Transverse colon (tissue), 4 donors: ENCODE measurements at regions not wholly inside any gene's neighbourhood (a gene's known extent, or its start where the extent isn't known, plus 50 kb on each side); places are given as distances from the start of the nearest gene placed in this dataset.

ENCODE experiments used
- DNase-seq: peaks from one replicate; pipeline ENCODE4 v3.0.0-alpha.2; 2019
- H3K27ac ChIP-seq, 4 donors: fragments of 200-600 bp; sonication (generic); 2 replicates each; pipeline ENCODE4 v1.5.1; 2016 to 2018; ENCODE audit warnings: inconsistent platforms in 4 of 4
- H3K27me3 ChIP-seq: fragments of 200-600 bp; sonication (generic); 2 replicates; pipeline ENCODE4 v1.5.1; 2017; ENCODE audit warnings: inconsistent platforms
- H3K36me3 ChIP-seq, 4 donors: fragments of 200-600 bp; sonication (generic); 2 replicates each; pipeline ENCODE4 v1.5.1; 2017 to 2019; ENCODE audit warnings: inconsistent platforms in 4 of 4
- H3K4me1 ChIP-seq, 4 donors: fragments of 200-600 bp; sonication (generic); 2 replicates each; pipeline ENCODE4 v1.5.1; 2017 to 2020; ENCODE audit warnings: inconsistent platforms in 4 of 4
- H3K4me3 ChIP-seq, 4 donors: fragments of 200-600 bp; sonication (generic); 1 replicate in 1 of 4; 2 replicates in 3 of 4; pipeline versions ENCODE4 v1.5.1 to v1.6.1; 2017 to 2019; ENCODE audit warnings: inconsistent platforms in 4 of 4
- H3K9me3 ChIP-seq, 2 donors: fragments of 200-600 bp; sonication (generic); 2 replicates each; pipeline ENCODE4 v1.5.1; 2017 to 2019; ENCODE audit warnings: inconsistent platforms in 2 of 2
- EP300 ChIP-seq: sonication (generic); formaldehyde crosslinking; IDR thresholded peaks from one replicate; pipeline ENCODE4 v1.6.1; 2017; ENCODE audit warnings: antibody characterized with exemption, low read depth
- POLR2A ChIP-seq: fragments of 450-650 bp; IDR thresholded peaks from one replicate; pipeline ENCODE4 v1.6.1; 2016; ENCODE audit warnings: antibody characterized with exemption, mild to moderate bottlenecking, moderate library complexity
- POLR2AphosphoS5 ChIP-seq, 3 donors: sonication (generic); formaldehyde crosslinking; IDR thresholded peaks; one replicate each; pipeline ENCODE4 v1.6.1; 2016; ENCODE audit warnings: antibody characterized with exemption in 3 of 3
- whole genome bisulfite sequencing, 2 donors: methylation state at CpG; one replicate each; pipeline ENCODE4 v1.1.5; 2018; ENCODE audit warnings: low coverage in 1 of 2; 5-methylcytosine and 5-hydroxymethylcytosine counted together
- in situ Hi-C, 4 donors: fragments of 200-750 bp; cut with MboI; loops; one replicate each; pipeline versions ENCODE4 v1.15.0 to v1.15.1; 2017; ENCODE audit warnings: low sequenced_read_pairs in 3 of 4, low pct_ligation_motif_present in 1 of 4, low pct_unique_long_range_greater_than_20kb in 1 of 4
- intact Hi-C: fragments of 100-400 bp; cut with DNase I; formaldehyde crosslinking; loops from one replicate; pipeline ENCODE4 v1.15.1; 2023; ENCODE audit warnings: low total_unique reads
- TF ChIP-seq, protein P1 (sequence below), 5 experiments: fragments of 200-600 bp in 3 of 5; fragments of 450-650 bp in 2 of 5; sonication (generic) in 3 of 5; IDR thresholded peaks; 1 replicate in 2 of 5; 2 replicates in 3 of 5; pipeline ENCODE4 v1.5.1; 2016 to 2017; ENCODE audit warnings: antibody characterized with exemption in 5 of 5, inconsistent platforms in 3 of 5, mild to moderate bottlenecking in 2 of 5, moderate library complexity in 1 of 5

DNA sequence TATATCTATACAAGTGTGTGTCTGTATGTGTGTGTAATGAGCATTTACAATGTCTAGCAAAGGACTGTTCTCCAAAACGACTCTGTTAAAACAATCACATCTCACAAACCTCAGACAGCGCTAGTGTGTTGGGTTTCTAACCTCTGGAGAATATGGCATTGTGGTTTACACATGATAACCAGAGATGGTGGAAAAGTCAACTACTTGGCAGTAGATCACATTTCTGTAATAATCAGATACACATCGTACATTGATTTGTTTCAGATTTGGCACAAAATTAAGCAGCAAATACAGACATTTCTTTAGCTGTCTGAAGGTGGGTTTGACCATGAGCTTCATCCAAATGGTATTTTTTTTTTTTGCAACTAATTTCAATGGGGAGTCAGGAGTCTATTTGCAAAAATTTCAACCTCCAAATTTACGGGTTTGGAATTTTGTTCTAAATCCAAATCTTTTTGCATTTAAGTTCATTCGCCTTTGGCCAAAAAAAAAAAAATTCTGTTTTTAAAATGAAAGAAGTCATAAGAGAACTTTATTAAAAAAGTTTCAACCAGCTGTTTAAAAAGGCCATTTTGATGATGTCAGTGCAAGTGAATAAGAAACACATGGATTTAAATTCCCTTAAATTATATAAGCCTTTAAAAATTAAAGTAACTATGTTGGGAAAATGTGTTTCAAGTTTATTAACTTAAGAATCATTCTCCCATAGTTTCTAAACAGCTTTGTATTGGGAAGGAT is 127.8 kb downstream of the TMEM26 start:
- intact Hi-C loops (no loop called here), in situ Hi-C loops (no loop called here)
- Histone ChIP-seq H3K4me1 (no peaks in the 10 kb centered on the region), H3K36me3 (no peaks in the 10 kb centered on the region), H3K4me3 (no peak overlapping the region), H3K27ac (no peak overlapping the region), H3K9me3 (no peaks in the 10 kb centered on the region), H3K27me3 (no peaks in the 10 kb centered on the region)
- TF ChIP-seq, protein P1, sequence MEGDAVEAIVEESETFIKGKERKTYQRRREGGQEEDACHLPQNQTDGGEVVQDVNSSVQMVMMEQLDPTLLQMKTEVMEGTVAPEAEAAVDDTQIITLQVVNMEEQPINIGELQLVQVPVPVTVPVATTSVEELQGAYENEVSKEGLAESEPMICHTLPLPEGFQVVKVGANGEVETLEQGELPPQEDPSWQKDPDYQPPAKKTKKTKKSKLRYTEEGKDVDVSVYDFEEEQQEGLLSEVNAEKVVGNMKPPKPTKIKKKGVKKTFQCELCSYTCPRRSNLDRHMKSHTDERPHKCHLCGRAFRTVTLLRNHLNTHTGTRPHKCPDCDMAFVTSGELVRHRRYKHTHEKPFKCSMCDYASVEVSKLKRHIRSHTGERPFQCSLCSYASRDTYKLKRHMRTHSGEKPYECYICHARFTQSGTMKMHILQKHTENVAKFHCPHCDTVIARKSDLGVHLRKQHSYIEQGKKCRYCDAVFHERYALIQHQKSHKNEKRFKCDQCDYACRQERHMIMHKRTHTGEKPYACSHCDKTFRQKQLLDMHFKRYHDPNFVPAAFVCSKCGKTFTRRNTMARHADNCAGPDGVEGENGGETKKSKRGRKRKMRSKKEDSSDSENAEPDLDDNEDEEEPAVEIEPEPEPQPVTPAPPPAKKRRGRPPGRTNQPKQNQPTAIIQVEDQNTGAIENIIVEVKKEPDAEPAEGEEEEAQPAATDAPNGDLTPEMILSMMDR (IDR thresholded peaks at IDR 0.05) = no peak
- no peak for TF ChIP-seq POLR2AphosphoS5 (IDR thresholded peaks at IDR 0.05)
- no peak for TF ChIP-seq EP300
- TF ChIP-seq POLR2A = no peak
- 77 to 80% methylated on average over 5 of the region's 5 CpGs for WGBS, 2 donors
- no peak for DNase-seq

DNA sequence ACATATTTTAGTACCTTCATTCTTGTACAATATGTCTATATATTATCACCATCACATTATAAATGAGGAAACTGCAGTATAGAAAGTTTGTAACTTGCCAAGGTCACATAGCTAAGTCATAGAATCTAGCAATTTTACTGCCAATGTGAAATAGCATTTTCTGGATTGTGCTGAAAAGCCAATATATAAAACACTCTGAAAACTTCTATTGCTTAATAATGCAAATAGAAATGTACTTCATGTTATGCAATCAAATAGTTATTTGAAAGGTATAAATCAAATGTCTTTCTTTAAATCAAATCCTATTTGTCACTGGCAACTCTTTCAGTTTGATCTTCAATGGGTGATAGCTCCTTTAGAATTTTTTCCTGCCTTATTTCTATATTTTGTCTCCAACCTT is 129.5 kb downstream of the TMEM26 start:
- H3K4me1 ChIP-seq = no peaks in the 10 kb centered on the region
- H3K36me3 ChIP-seq = no peaks in the 10 kb centered on the region
- in situ Hi-C loops = no loop called here
- intact Hi-C loops = no loop called here
- DNase-seq = no peak
- no peak overlapping the region for H3K27ac ChIP-seq
- H3K27me3 ChIP-seq = no peaks in the 10 kb centered on the region
- H3K9me3 ChIP-seq = no peaks in the 10 kb centered on the region
- no peak overlapping the region for H3K4me3 ChIP-seq
- no peak for TF ChIP-seq POLR2A
- TF ChIP-seq EP300 = no peak
- TF ChIP-seq POLR2AphosphoS5 (IDR thresholded peaks at IDR 0.05) = no peak
- TF ChIP-seq, protein P1 (IDR thresholded peaks at IDR 0.05) = no peak

DNA sequence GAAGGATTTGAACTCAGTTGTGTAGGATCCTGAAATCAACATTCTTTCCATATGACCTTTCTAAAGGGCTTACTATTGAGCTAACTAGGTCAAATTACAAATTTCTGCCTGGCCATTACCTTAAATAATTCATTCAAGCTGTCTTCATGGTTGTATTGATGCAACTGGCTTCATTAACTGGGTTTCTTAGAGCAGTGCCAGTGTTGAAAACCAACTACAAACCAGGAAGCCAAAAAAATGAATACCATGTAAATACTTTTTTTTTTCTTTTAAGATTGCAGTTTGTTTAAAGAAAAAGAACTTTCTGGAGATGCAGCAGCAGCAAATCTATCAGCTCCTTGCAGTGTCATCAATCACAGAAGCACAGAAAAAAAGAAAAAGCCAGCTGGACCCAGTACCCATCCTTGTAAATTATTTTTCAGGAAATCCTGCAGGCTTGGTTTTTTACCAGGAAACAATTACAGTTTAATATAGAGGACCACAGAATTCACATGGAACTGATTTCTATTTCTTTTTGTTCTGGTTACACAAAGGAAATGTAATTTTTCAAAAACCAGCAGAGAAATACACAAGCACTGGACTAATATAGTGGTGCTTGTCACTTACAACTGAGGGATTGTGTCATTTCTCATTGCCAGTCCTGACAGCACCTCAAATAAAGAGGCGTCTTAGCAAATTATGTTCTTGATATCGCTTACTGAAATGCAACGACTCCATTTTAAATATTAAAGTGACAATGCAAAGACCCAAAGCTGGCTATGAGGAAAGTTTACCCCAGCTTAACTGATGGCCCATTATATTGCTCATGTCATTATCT is 131.9 kb downstream of the TMEM26 start:
- no peaks in the 10 kb centered on the region for H3K9me3 ChIP-seq
- no peak overlapping the region for H3K27ac ChIP-seq
- no peak overlapping the region for H3K4me3 ChIP-seq
- DNase-seq = no peak
- no peaks in the 10 kb centered on the region for H3K27me3 ChIP-seq
- intact Hi-C loops = no loop called here
- TF ChIP-seq POLR2AphosphoS5 (IDR thresholded peaks at IDR 0.05) (no peak), POLR2A (no peak), EP300 (no peak)
- TF ChIP-seq, protein P1 (IDR thresholded peaks at IDR 0.05) = no peak
- H3K4me1 ChIP-seq = no peaks in the 10 kb centered on the region
- H3K36me3 ChIP-seq = no peaks in the 10 kb centered on the region
- in situ Hi-C loops = no loop called here
- WGBS, 2 donors = 75 to 77% methylated on average over 3 of the region's 3 CpGs

DNA sequence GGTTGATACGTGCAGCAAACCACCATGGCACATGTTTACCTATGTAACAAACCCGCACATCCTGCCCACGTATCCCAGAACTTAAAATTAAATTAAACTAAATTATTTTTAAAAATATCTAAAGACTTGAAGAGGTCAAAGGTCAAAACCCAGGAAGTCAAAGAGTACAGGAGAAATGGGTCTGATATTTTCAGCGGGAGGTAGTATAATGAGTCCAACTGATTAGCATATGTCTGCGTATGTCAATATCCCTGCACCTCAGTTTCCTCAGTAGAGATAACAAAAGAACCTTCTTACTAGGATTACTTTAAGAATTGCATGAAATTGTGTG is 133.0 kb downstream of the TMEM26 start:
- TF ChIP-seq POLR2AphosphoS5 (IDR thresholded peaks at IDR 0.05) = no peak
- intact Hi-C loops = no loop called here
- 91 to 92% methylated on average over 5 of the region's 5 CpGs for WGBS, 2 donors
- Histone ChIP-seq H3K9me3 (no peaks in the 10 kb centered on the region), H3K4me3 (no peak overlapping the region), H3K36me3 (no peaks in the 10 kb centered on the region), H3K27ac (no peak overlapping the region), H3K4me1 (no peaks in the 10 kb centered on the region), H3K27me3 (no peaks in the 10 kb centered on the region)
- no peak for DNase-seq
- in situ Hi-C loops = no loop called here
